Endothelial cell of hepatic sinusoid (primary cell): ENCODE measurements at regions not wholly inside any gene's neighbourhood (a gene's known extent, or its start where the extent isn't known, plus 50 kb on each side); places are given as distances from the start of the nearest gene placed in this dataset.
"Not testable (repeated sequence)": the region's sequence is repeated elsewhere in the genome, so short reads cannot be mapped to it uniquely, and the experiment has no call there.

Experiments used
- in situ Hi-C: cut with HindIII; loops from 2 replicates; pipeline ENCODE4 v1.10.0; 2017; ENCODE audit warnings: low sequenced_read_pairs

GRCh38 chr6:137401088-137401487 lies 93.1 kb downstream of the OLIG3 start:
- in situ Hi-C loops: no loop called here

DNA sequence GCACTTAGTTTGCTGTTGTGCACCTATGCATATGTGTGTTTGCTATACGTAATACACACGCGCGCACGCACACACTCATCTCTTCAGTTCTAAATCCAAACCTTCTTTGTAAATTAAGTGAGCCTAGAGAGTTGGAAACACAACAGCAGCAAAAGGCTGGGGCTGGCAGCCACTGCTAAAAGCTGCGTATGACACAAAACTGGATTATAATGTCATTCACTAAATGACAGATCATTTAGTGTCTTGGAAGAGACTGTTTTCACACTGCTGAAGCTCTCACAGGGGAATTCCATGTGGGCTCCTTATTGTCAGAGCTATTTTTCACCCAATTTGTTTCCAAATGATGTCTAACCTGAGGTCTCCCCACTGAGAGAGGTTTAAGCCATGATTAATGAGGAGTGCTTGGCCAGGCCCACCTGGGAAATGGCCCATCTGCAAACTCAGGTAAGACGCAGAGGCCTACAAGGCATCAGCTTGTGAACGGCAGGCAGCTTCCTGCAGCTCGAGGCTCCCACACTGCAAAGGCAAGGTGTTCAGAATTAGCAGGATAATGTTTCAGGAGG lies 94.2 kb downstream of the OLIG3 start:
- in situ Hi-C loops: no loop called here

DNA sequence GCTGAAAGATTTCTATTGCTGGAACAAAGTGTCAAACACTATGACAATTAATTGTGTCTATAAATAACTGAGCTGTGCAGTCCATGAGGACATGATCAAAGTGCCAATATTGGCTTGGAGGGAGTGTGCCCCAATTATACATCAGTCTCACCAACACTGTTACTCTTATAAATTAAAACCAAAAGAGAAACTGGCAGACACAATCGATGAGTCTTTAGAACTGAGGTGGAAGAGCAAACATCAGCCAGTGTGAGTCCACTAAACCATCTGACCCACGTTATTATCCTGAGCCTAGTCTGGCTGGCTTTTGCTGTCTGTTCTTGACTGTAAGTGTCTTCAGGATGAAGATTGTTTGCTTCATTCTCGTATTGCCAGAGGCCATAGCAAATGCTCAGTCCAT lies 98.9 kb downstream of the OLIG3 start:
- in situ Hi-C loops: no loop called here

DNA sequence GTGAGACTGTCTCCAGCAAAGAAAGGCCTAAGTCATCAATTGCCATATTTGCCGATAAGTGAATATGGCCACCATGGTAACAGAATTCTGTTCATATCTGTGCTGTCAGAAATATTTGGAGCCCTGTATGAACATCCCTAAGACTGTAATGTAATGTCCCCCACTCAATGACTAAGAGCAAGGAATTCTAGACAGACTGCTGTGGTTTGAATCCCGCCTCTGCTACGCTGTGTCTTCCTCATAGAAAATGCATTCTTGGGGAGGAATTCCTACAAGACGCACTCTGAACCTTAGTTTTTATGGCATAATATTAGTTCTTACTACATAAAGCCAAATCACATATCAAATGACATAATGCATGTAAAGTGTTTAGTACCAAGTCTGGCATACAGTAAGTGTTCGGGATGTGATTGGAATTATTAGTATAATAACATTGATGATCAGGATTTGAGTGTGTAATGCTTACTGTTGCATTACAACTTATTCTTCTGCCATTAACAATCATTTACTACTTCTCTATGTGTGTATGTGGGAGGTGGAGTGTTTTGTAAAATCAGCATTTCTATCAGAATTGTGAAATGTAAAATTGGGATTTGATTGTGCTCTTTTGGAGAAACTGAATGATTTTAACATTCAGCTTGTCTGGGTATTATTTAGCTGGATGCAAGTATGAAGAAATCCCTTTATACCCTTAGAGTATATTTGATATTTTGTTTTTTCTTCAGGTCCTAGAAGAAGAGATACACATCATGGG lies 103.0 kb downstream of the OLIG3 start:
- in situ Hi-C loops: no loop called here

DNA sequence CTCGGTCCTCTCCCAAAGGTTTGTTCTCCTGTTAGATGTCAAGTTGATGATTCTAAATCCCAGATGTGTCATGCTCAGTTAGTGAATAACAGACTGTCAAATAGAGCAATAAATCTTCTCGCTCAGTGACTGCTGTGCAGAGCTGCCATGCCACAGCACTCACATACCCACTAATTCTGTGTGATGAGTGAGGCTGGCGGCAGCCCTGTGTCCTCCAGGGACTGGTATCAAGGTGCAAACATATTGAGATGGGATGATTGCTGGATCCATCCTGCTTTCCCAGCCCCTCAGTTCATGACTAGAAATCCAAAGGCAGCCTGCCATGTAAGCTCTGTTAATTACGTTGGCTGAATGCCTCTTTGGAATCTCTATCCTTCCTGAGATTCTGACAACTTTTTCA lies 103.9 kb downstream of the OLIG3 start:
- in situ Hi-C loops: no loop called here

- in situ Hi-C loops: no loop called here
These were observed 105.0 kb downstream of the OLIG3 start for GRCh38 chr6:137389150-137389704.

GRCh38 chr6:137387096-137387764 lies 107.0 kb downstream of the OLIG3 start:
- in situ Hi-C loops: no loop called here

DNA sequence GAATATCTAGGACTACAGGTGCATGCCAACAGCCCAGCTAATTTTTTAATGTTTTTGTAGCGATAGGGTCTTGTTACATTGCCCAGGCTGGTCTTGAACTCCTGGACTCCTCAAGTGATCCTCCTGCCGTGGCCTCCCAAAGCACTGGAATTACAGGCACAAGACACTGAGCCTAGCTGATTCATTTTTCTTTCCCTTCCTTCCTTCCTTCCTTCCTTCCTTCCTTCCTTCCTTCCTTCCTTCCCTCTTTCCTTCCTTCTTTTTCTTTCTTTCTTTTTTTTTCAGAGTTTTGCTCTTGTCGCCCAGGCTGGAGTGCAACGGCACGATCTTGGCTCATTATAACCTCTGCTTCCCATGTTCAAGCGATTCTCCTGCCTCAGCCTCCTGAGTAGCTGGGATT lies 110.9 kb downstream of the OLIG3 start:
- in situ Hi-C loops: not testable (repeated sequence)

DNA sequence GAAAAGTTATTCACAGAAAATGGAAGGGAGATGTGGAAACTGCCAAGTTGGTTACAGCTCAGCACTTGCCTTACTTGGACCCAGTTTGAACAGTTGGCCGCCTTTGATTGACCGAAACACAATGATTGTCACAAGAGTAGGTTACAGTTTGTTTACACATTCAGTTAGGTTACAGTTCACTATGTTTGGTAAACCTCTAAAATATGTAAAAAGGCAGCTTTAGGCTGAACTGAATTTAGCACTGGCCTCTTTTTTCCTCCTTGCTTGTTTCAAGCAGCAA lies 116.2 kb downstream of the OLIG3 start:
- in situ Hi-C loops: no loop called here

GRCh38 chr6:137373296-137373695 lies 120.9 kb downstream of the OLIG3 start:
- in situ Hi-C loops: no loop called here

DNA sequence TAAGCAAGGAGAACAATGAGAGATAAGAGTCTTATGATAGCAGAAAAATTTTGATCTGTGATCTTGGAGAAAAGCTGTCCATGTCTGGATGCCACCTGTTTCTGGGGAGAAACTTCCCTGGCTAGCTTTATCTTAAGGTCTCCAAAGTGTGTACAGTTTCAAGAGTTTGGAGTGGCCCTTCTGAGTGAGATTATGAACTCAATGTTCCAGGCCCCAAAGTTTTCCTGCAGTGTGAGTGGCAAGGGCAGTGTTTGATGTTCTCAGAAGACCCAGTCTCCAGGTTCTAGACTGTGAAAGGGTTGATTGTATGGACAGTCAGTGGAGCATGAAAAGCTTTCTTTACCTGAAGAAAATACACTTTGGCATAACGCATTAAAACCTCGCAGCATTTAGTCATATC lies 121.7 kb downstream of the OLIG3 start:
- in situ Hi-C loops: no loop called here

- in situ Hi-C loops: no loop called here
These were observed 122.6 kb downstream of the OLIG3 start for GRCh38 chr6:137371634-137372016.

GRCh38 chr6:137370871-137371633 lies 123.1 kb downstream of the OLIG3 start:
- in situ Hi-C loops: no loop called here

- in situ Hi-C loops: no loop called here
These were observed 125.1 kb downstream of the OLIG3 start for GRCh38 chr6:137369136-137369535.

GRCh38 chr6:137365707-137366437 lies 128.3 kb downstream of the OLIG3 start:
- in situ Hi-C loops: no loop called here

DNA sequence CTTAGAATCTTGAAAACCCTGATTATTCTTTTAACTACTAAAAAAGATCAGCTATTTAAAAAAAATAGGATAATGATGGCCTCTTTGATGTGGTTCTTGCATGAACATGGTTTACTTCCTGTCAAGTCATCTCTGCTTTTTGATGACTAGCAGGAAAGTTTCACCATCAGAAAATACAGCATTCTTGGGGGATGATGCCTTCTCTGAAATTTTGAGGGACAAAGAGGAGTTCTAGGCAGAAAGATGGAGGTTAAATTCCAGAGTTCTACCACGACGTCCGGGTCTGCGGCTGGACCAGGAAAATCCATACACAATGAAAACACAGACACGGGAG lies 130.4 kb downstream of the OLIG3 start:
- in situ Hi-C loops: no loop called here

GRCh38 chr6:137362878-137363804 lies 131.1 kb downstream of the OLIG3 start:
- in situ Hi-C loops: no loop called here

GRCh38 chr6:137361701-137362100 lies 132.5 kb downstream of the OLIG3 start:
- in situ Hi-C loops: no loop called here

DNA sequence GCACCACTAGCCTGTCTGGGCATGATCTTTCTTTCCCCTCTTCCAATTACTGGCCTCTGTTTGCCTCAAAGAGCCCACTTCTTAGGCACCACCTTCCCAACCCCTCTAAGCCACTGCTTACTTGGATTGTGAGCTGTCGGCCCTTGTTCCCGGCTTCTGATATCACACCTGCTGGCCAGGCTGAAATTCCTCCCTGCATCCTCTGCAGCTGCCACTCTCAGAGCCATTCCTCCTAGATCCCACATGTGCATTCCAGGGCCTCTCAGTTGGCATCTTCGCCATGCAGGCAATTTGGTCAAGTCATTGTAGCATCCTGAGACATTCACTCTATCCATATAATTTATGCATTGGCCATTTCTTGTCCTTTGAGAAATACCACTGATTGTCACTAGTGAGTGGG lies 135.9 kb downstream of the OLIG3 start:
- in situ Hi-C loops: no loop called here

GRCh38 chr6:137357948-137358266 lies 136.3 kb downstream of the OLIG3 start:
- in situ Hi-C loops: no loop called here
